Right kidney (tissue), 1 donor: ENCODE measurements at regions not wholly inside any gene's neighbourhood (a gene's known extent, or its start where the extent isn't known, plus 50 kb on each side); places are given as distances from the start of the nearest gene placed in this dataset.

Experiments
- DNase-seq: peaks from one replicate; pipeline ENCODE4 v3.0.0-alpha.2; 2016

DNA sequence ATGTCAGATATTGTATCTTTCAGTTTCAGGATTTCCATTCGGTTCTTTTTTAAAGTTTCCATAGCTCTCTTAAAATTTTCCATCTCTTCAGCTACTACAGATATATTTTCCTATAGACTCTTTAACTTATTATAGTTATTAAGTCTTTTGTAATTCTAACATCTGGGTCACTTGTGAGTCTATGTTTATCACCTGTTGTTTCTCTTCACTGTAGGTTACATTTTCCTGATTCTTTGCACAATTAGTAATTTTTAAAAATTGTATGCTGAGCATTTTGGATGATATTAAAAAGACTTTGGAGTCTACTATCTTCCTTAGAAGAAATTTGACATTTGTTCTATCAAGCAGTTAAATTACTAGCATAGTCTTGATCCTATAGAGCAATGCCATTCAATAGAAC is 140.7 kb downstream of the QRSL1 start:
- DNase-seq, result no peak

DNA sequence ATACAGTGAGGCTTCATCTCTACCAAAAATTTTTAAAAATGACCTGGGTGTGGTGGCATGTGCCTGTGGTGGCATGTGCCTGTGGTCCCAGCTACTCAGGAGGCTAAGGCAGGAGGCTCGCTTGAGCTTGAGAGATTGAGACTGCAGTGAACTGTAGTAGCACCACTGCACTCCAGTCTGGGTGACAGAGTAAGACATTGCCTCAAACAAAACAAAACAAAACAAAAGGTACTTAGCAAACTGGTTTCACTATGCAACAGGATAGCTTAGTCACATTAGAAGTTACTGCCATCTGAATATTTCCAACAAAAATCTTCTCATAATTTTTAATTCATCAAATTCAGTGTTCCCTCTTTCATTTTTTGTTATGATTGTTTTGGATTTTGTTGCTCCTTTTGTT is 137.9 kb downstream of the QRSL1 start:
- no peak for DNase-seq

GRCh38 chr6:106766201-106766600 is 136.8 kb downstream of the QRSL1 start:
- DNase-seq, result no peak

DNA sequence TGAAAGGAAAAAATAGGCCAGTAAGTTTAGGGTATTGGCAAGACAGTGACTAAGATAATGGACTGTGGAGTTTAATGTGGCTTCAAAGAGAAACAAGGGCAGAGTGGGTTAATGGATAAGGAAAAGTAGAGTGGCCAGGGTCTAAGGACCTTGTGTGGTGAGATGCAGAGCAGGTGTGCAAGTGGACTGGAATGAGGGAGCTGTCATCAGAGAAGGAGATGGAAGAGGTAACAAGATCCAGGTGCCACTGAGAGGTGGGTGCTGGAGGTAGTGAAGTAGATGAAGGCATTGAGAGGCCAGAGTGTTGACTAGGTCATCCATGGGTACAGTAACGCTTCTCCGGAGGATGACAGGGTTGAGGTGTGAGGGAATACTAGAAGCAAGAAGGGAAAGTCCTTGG is 136.1 kb downstream of the QRSL1 start:
- no peak for DNase-seq

GRCh38 chr6:106764353-106764980 is 135.1 kb downstream of the QRSL1 start:
- no peak for DNase-seq

- DNase-seq, result no peak
These were observed 134.0 kb downstream of the QRSL1 start for GRCh38 chr6:106763361-106763760.

- DNase-seq, result no peak
These were observed 131.8 kb downstream of the QRSL1 start for GRCh38 chr6:106761160-106761559.

DNA sequence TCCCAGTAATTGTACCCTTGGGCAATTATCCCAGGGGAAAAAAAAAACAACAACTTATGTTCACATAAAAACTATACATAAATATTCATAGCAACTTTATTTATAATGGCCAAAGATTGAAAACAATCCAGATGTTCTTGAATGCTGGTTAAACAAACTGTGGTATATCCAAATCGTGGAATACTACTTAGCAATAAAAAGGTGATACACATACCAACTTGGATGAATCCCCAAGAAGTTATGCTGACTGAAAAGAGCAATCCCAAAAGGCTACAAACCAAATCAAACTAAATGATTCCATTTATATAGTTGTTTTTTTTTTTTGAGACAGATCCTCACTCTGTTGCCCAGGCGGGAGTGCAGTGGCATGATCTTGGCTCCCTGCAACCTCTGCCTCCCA is 129.7 kb downstream of the QRSL1 start:
- DNase-seq, result no peak

DNA sequence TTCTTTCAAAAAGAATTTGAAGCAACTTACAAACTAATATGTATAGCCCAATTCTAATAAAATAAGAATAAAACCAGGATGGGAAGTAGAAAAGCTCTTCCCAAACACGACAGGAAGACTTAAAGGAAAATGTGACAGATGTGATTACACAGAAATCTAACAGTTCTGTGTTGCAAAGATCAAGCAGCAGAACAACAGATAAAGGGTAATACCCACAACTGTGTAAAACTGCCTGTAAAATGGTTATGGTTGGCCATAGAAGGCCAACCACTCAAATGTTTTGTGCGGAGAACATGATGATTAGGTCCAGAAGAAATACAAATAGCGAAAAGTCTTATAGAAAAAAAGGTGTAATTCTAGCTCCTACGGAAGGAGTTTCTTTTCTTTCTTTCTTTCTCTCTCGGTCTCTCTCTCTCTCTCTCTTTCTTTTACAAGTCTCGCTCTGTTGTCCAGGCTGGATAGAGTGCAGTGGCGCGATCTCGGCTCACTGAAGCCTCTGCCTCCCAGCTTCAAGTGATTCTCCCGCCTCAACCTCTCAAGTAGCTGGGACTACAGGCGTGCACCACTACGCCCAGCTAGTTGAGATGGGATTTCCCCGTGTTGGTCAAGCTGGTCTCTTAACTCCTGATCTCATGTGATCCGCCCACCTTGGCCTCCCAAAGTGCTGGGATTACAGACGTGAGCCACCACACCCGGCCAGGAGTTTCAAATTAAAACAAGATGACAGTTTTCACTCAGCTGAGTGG is 128.5 kb downstream of the QRSL1 start:
- DNase-seq, result no peak

DNA sequence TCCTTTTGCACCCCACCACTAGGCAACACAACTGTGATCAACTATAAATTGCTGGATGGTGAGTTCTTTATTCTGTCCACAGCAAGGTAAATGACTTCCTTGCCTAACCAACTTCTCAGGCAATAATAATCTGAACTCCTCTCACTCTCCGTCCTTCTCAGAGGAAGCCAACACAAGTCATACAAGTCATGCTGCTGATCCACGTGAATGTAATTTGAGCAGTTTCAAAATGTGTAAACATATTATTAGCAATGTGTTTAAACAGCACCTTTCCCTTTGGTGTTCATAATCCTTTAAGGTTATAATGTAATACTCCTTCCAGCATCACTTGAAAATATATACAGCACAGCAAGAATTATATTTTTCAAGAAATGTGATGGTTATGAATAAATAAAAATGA is 127.9 kb downstream of the QRSL1 start:
- no peak for DNase-seq

- DNase-seq, result no peak
These were observed 124.8 kb downstream of the QRSL1 start for GRCh38 chr6:106754215-106754614.

- DNase-seq, result no peak
These were observed 123.3 kb downstream of the QRSL1 start for GRCh38 chr6:106752641-106753040.

DNA sequence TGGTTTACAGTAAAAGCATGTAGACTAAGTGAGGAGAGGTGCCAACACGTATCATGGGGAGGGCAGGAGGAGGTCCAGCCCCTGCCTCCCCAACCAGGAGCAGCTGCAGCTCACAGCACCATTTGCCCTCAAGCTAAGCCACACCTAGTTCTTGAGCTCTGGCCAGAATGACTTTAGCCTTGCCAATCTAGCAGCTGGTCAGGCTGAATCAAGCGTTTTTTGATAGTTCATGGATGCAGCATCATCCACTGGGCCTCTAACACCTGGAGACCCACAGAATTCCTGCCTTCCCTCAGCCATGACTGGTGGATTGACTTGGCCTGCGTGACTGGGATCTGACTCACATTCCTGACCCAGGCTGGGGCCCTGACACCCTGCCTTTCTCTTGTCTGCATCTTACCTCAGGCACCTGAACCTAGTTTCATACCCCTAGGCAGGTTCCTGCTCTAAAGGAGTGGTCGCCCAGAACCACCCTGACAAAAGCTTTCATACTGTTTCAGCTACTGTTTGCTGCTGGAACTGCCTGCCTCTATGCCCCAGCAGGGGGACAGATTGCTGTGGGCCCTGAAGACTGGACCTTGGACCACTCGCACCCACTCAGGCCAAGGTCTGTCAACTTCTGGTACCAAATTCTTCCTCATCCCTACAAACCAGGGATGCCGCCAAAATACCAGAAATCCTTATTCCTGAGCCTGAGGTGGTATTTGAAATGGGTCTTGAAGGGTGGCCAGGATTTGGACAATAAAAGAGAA is 122.3 kb downstream of the QRSL1 start:
- DNase-seq, result no peak

- DNase-seq, result no peak
These were observed 121.6 kb downstream of the QRSL1 start for GRCh38 chr6:106750946-106751345.

GRCh38 chr6:106750142-106750918 is 121.0 kb downstream of the QRSL1 start:
- DNase-seq, result no peak

DNA sequence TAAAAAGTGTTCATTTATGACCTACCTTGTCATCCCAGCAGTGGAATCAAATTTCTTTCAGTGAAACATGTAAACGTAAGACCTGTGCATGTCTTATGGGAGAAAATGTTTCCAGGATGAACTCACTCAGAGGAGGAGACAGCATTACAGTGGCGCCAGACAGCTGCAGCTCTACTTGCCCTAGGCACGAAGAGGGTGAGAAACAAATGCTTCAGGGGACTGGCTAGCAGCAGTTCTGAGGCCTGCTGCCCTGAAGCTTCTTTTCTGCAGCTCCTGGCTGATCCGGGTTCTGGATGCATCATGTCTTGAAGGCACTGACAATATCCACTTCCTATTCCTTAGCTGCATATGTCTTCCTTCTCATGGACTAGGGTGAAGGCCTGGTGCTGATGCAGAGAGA is 120.2 kb downstream of the QRSL1 start:
- DNase-seq, result no peak

GRCh38 chr6:106748547-106749207 is 119.3 kb downstream of the QRSL1 start:
- DNase-seq, result no peak

GRCh38 chr6:106747139-106747538 is 117.8 kb downstream of the QRSL1 start:
- no peak for DNase-seq

DNA sequence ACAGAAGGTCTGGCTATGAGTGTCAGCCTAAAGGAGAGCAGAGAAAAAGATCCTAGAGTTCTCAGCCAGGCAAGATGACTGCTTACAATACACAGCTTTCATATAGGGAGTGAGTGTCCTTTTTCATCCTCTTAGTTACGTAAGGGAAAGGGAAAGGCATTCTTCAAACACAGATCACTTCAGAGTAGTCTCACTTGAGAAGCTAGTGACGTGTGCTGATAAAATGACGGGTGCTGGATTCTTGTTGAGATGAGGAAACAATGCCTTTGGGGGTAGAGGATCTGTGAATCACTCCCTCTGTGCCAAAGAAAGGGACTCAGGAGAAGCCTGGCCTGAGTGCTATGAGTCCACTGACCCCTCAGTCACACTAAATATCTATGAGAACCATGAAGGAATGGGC is 117.3 kb downstream of the QRSL1 start:
- DNase-seq, result no peak

- no peak for DNase-seq
These were observed 116.6 kb downstream of the QRSL1 start for GRCh38 chr6:106745824-106746582.

GRCh38 chr6:106745197-106745770 is 115.9 kb downstream of the QRSL1 start:
- DNase-seq, result no peak
